GM21367 (cell line): ENCODE measurements at regions not wholly inside any gene's neighbourhood (a gene's known extent, or its start where the extent isn't known, plus 50 kb on each side); places are given as distances from the start of the nearest gene placed in this dataset.

Experiments
- ATAC-seq: cut with Tn5 transposase; IDR thresholded peaks from one replicate; pipeline ENCODE4 v1.9.1; 2021; ENCODE audit not compliant: unreplicated experiment

GRCh38 chr4:10205223-10205622 lies 88.6 kb upstream of the WDR1 start:
- no peak for ATAC-seq

- ATAC-seq: no peak
Measured at GRCh38 chr4:10204401-10205058, 87.9 kb upstream of the WDR1 start.

GRCh38 chr4:10203851-10204250 lies 87.3 kb upstream of the WDR1 start:
- ATAC-seq: no peak

- no peak for ATAC-seq
Measured at GRCh38 chr4:10201381-10202223, 85.0 kb upstream of the WDR1 start.

- no peak for ATAC-seq
Measured at GRCh38 chr4:10200869-10201268, 84.3 kb upstream of the WDR1 start.

GRCh38 chr4:10198365-10198764 lies 81.8 kb upstream of the WDR1 start:
- ATAC-seq: no peak

- no peak for ATAC-seq
Measured at GRCh38 chr4:10197952-10198351, 81.4 kb upstream of the WDR1 start.

GRCh38 chr4:10196191-10196590 lies 79.6 kb upstream of the WDR1 start:
- no peak for ATAC-seq

- no peak for ATAC-seq
Measured at GRCh38 chr4:10192331-10192730, 75.7 kb upstream of the WDR1 start.

- no peak for ATAC-seq
Measured at GRCh38 chr4:10188400-10189004, 71.9 kb upstream of the WDR1 start.

GRCh38 chr4:10186228-10187214 lies 69.9 kb upstream of the WDR1 start:
- ATAC-seq: no peak

GRCh38 chr4:10185518-10186227 lies 69.1 kb upstream of the WDR1 start:
- ATAC-seq: no peak

- no peak for ATAC-seq
Measured at GRCh38 chr4:10184501-10184938, 67.9 kb upstream of the WDR1 start.

- no peak for ATAC-seq
Measured at GRCh38 chr4:10184041-10184440, 67.4 kb upstream of the WDR1 start.

GRCh38 chr4:10183462-10183861 lies 66.9 kb upstream of the WDR1 start:
- ATAC-seq: no peak

- ATAC-seq: no peak
Measured at GRCh38 chr4:10182446-10183424, 66.1 kb upstream of the WDR1 start.

GRCh38 chr4:10181745-10182445 lies 65.3 kb upstream of the WDR1 start:
- no peak for ATAC-seq
